Neuronal stem cell (in vitro differentiated cells): ENCODE measurements at regions not wholly inside any gene's neighbourhood (a gene's known extent, or its start where the extent isn't known, plus 50 kb on each side); places are given as distances from the start of the nearest gene placed in this dataset.
A peak's percentile ranks its signal among the peaks of the same experiment; 100 is the strongest.

ENCODE experiments used
- DNase-seq: peaks from one replicate; pipeline ENCODE4 v3.0.0-alpha.2; 2013; ENCODE audit warnings: low spot score
- H2AFZ ChIP-seq: one replicate; pipeline ENCODE4 v1.6.1; 2013; ENCODE audit warnings: mild to moderate bottlenecking, low read length, inconsistent platforms
- H2AK5ac ChIP-seq: 2 replicates; pipeline ENCODE4 v1.6.1; 2013; ENCODE audit warnings: low read depth, mild to moderate bottlenecking, inconsistent platforms, low read length, moderate library complexity, mixed read lengths
- H2BK120ac ChIP-seq: 2 replicates; pipeline ENCODE4 v1.6.1; 2013; ENCODE audit warnings: low read depth, mild to moderate bottlenecking, inconsistent platforms, low read length, moderate library complexity, mixed read lengths
- H2BK12ac ChIP-seq: one replicate; pipeline ENCODE4 v1.6.1; 2013; ENCODE audit warnings: low read length, inconsistent platforms
- H2BK15ac ChIP-seq: 2 replicates; pipeline ENCODE4 v1.6.1; 2013; ENCODE audit warnings: mild to moderate bottlenecking, low read length, inconsistent platforms, mixed read lengths
- H2BK5ac ChIP-seq: one replicate; pipeline ENCODE4 v1.6.1; 2013; ENCODE audit warnings: inconsistent platforms, mild to moderate bottlenecking, low read length, moderate library complexity
- H3K14ac ChIP-seq: one replicate; pipeline ENCODE4 v1.6.1; 2013; ENCODE audit warnings: low read length, inconsistent platforms
- H3K18ac ChIP-seq: 2 replicates; pipeline ENCODE4 v1.6.1; 2013; ENCODE audit warnings: low read length, inconsistent platforms
- H3K23ac ChIP-seq: 2 replicates; pipeline ENCODE4 v1.6.1; 2013; ENCODE audit warnings: low read depth, mild to moderate bottlenecking, mixed read lengths, low read length, inconsistent platforms; ENCODE audit not compliant: poor library complexity
- H3K27ac ChIP-seq: replicated peaks from 3 replicates; pipeline ENCODE4 v1.5.1; 2013; ENCODE audit warnings: low read length, inconsistent platforms
- H3K27me3 ChIP-seq, 3 experiments: 2 replicates each; pipeline ENCODE4 v1.6.1; 2013; ENCODE audit warnings: low read length in 3 of 3, mild to moderate bottlenecking in 2 of 3, inconsistent platforms in 1 of 3, low read depth in 1 of 3, mixed read lengths in 1 of 3, moderate library complexity in 1 of 3; ENCODE audit not compliant: control insufficient read depth in 3 of 3, insufficient read depth in 3 of 3
- H3K36me3 ChIP-seq, 2 donors: replicated peaks in 1 of 2; 2 replicates each; pipeline ENCODE4 v1.6.1; 2013; ENCODE audit warnings: low read length in 2 of 2; ENCODE audit not compliant: control insufficient read depth in 2 of 2, insufficient read depth in 2 of 2
- H3K4ac ChIP-seq: 2 replicates; pipeline ENCODE4 v1.6.1; 2013; ENCODE audit warnings: inconsistent platforms, mild to moderate bottlenecking, low read length, moderate library complexity
- H3K4me1 ChIP-seq, 2 donors: 1 replicate in 1 of 2; 2 replicates in 1 of 2; pipeline ENCODE4 v1.6.1; 2013; ENCODE audit warnings: low read length in 2 of 2, low read depth in 1 of 2; ENCODE audit not compliant: control insufficient read depth in 2 of 2, insufficient read depth in 1 of 2
- H3K4me2 ChIP-seq: one replicate; pipeline ENCODE4 v1.6.1; 2013; ENCODE audit warnings: mild to moderate bottlenecking, low read length, inconsistent platforms; ENCODE audit not compliant: insufficient read depth, poor library complexity, severe bottlenecking
- H3K4me3 ChIP-seq, 2 donors: 2 replicates each; pipeline ENCODE4 v1.5.1; 2013; ENCODE audit warnings: low read length in 2 of 2, mild to moderate bottlenecking in 2 of 2, inconsistent platforms in 1 of 2, moderate library complexity in 1 of 2
- H3K79me1 ChIP-seq: one replicate; pipeline ENCODE4 v1.6.1; 2013; ENCODE audit warnings: low read depth, mild to moderate bottlenecking, inconsistent platforms, low read length, moderate library complexity
- H3K9ac ChIP-seq: one replicate; pipeline ENCODE4 v1.6.1; 2013; ENCODE audit warnings: mild to moderate bottlenecking, low read depth, low read length, inconsistent platforms; ENCODE audit not compliant: poor library complexity
- H3K9me3 ChIP-seq, 2 donors: replicated peaks in 1 of 2; 2 replicates each; pipeline versions ENCODE3 to v1.6.1; 2013; ENCODE audit warnings: low read length in 2 of 2, mild to moderate bottlenecking in 2 of 2, inconsistent platforms in 1 of 2, low read depth in 1 of 2, mixed read lengths in 1 of 2, moderate library complexity in 1 of 2; ENCODE audit not compliant: control insufficient read depth in 2 of 2, insufficient read depth in 1 of 2
- H4K8ac ChIP-seq: one replicate; pipeline ENCODE4 v1.6.1; 2013; ENCODE audit warnings: low read depth, mild to moderate bottlenecking, inconsistent platforms, low read length, moderate library complexity
- H4K91ac ChIP-seq: one replicate; pipeline ENCODE4 v1.6.1; 2013; ENCODE audit warnings: low read length, low read depth, mild to moderate bottlenecking, inconsistent platforms; ENCODE audit not compliant: poor library complexity
- WGBS, 2 donors: extraction: QIAGEN DNeasy Blood & Tissue Kit; methylation state at CpG; one replicate each; pipeline ENCODE4 v1.1.7; 2013; ENCODE audit warnings: missing lambda C conversion rate in 2 of 2, mixed read lengths in 1 of 2; ENCODE audit not compliant: insufficient read length in 2 of 2, insufficient replicate concordance in 1 of 2; ENCODE audit errors: extremely low coverage in 2 of 2; 5-methylcytosine and 5-hydroxymethylcytosine counted together

DNA sequence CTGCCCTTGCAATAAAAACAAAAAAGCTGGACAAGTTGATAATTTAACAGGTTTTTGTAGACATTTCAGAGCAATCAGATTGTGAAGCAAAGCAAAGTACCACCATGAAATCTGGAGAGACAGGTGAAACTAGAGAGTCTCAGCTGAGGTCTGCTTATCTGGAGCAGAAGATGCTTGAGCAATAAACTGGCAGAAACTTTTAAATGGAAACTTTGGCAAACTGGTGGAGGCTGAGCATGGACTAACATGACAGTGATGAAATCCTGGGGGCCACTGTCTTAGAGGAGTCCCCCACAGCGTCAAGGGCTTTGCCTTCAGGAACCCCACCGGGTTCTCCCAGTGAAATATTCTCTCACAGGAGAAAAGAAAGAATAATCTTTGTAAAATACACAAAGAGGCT lies 416.3 kb upstream of the B3GALT2 start:
- H3K79me1 ChIP-seq: no peaks in the 10 kb centered on the region
- H3K9me3 ChIP-seq: no peaks in the 10 kb centered on the region
- peaks cover 0 to 8% of the 10 kb centered on the region in 2 donors for H3K4me1 ChIP-seq
- no peak overlapping the region for H4K8ac ChIP-seq
- no peak overlapping the region for H4K91ac ChIP-seq
- no peak overlapping the region for H3K4me3 ChIP-seq
- H2BK120ac ChIP-seq: no peak overlapping the region
- no CpG with 5 or more reads among the region's 2 CpGs for WGBS, 2 donors
- no peak overlapping the region for H3K9ac ChIP-seq
- H3K27ac ChIP-seq: no peak overlapping the region
- no peak overlapping the region for H2BK15ac ChIP-seq
- H3K23ac ChIP-seq: no peak overlapping the region
- H2BK12ac ChIP-seq: no peak overlapping the region
- H3K27me3 ChIP-seq: no peaks in the 10 kb centered on the region
- H3K36me3 ChIP-seq: no peaks in the 10 kb centered on the region
- no peak overlapping the region for H2AK5ac ChIP-seq
- DNase-seq: no peak
- H3K4me2 ChIP-seq: no peak overlapping the region
- no peak overlapping the region for H3K4ac ChIP-seq
- H2BK5ac ChIP-seq: no peak overlapping the region
- no peak overlapping the region for H3K14ac ChIP-seq
- H2AFZ ChIP-seq: peak overlapping the region; percentile 60
- H3K18ac ChIP-seq: no peak overlapping the region

DNA sequence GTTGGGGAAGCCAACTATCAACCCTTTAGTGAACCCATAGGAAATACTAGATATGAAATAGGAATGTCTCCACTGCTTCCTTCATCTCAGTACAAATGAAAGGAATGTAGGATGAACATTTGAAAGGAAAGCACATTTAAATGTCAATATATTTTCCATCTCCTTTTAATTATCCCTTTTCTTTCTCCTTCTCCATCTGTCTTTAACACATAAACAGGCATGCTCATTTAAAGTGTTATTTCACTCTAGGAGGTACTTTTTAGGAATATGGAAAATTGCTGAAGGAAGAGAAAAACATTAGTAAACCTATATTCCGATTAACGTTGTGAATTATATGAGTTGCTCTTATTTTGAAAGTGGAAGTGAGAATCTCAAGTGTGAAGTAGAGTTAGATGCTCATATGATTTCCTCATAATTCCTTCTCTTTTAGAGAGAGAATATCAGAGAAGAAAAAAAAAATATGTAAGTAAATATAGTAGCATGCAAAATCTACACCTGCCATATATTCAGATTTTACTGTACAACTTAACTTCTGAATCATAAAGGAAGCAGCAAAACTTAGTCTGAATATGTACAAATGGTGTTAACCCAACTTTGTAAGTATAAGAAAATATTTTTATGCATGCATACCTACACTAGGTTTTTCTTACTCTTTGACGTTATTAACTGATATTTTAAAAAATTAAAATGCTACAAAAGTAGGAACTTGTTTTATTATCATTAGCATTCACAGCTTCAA lies 406.9 kb upstream of the B3GALT2 start:
- Histone ChIP-seq H2BK15ac (no peak overlapping the region), H3K9me3 (no peaks in the 10 kb centered on the region), H3K14ac (no peak overlapping the region), H3K36me3 (no peaks in the 10 kb centered on the region), H2AFZ (peak overlapping the region; percentile 21), H2BK5ac (no peak overlapping the region), H3K4me1 (peaks cover 1 to 5% of the 10 kb centered on the region in 2 donors), H3K4me3 (no peak overlapping the region), H4K8ac (no peak overlapping the region), H2BK12ac (no peak overlapping the region), H2BK120ac (no peak overlapping the region), H3K27ac (no peak overlapping the region), H3K4ac (no peak overlapping the region), H3K79me1 (no peaks in the 10 kb centered on the region), H3K4me2 (no peak overlapping the region), H3K23ac (no peak overlapping the region), H2AK5ac (no peak overlapping the region), H4K91ac (no peak overlapping the region), H3K18ac (no peak overlapping the region), H3K9ac (no peak overlapping the region), H3K27me3 (no peaks in the 10 kb centered on the region)
- no CpG with 5 or more reads among the region's 3 CpGs for WGBS, 2 donors
- DNase-seq: no peak

DNA sequence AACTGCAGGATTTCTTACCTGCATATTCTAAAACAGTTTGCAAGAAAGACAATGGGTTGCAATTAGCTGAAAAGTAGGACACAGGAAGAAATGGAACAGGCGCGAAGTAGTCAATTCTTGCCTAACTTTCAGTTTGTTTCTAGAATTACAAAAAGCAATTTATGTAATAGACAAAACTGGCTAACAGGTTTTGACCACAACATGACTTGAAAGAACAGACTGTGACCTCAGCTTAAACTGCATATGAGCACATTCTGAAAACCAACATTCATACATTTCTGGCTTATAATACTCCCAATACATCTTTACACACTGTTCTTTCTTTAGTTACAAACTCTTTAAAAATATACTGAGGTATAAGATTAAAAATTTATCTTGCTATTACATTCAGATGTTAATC lies 405.9 kb upstream of the B3GALT2 start:
- Histone ChIP-seq H4K8ac (no peak overlapping the region), H2BK15ac (no peak overlapping the region), H3K27ac (no peak overlapping the region), H3K4me2 (no peak overlapping the region), H3K14ac (no peak overlapping the region), H3K18ac (no peak overlapping the region), H2BK5ac (no peak overlapping the region), H2AK5ac (no peak overlapping the region), H2AFZ (no peak overlapping the region), H3K27me3 (no peaks in the 10 kb centered on the region), H3K36me3 (no peaks in the 10 kb centered on the region), H3K23ac (no peak overlapping the region), H4K91ac (no peak overlapping the region), H3K4me3 (no peak overlapping the region), H2BK120ac (no peak overlapping the region), H3K9ac (no peak overlapping the region), H3K9me3 (no peaks in the 10 kb centered on the region), H3K4me1 (peaks cover 3 to 6% of the 10 kb centered on the region in 2 donors), H2BK12ac (no peak overlapping the region), H3K79me1 (no peaks in the 10 kb centered on the region), H3K4ac (no peak overlapping the region)
- no peak for DNase-seq
- WGBS, 2 donors: no CpG with 5 or more reads among the region's 2 CpGs

DNA sequence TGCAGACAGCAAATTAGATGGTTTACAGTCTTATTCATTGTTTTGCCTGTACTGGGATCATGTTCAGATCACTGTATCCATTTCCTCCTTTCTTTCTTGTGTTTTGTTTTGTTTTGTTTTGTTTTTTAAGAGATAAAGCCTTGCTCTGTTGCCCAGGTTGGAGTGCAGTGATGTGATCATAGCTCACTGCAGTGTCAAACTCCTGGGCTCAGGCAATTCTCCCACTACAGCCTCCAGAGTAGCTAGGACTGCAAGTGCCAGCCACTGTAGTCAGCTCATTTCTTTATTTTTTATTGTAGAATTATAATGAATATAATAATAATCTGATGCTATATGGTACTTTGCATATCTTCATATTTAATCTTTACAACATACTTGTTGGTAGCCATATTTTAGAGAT lies 403.7 kb upstream of the B3GALT2 start:
- H2BK12ac ChIP-seq: no peak overlapping the region
- H3K9me3 ChIP-seq: no peaks in the 10 kb centered on the region
- no peak overlapping the region for H3K4me2 ChIP-seq
- DNase-seq: no peak
- no peak overlapping the region for H3K4ac ChIP-seq
- H2AK5ac ChIP-seq: no peak overlapping the region
- H3K79me1 ChIP-seq: no peaks in the 10 kb centered on the region
- no peak overlapping the region for H4K91ac ChIP-seq
- no peak overlapping the region for H3K4me3 ChIP-seq
- no peak overlapping the region for H3K27ac ChIP-seq
- no peak overlapping the region for H2BK120ac ChIP-seq
- no peak overlapping the region for H3K14ac ChIP-seq
- peaks cover 3 to 6% of the 10 kb centered on the region in 2 donors for H3K4me1 ChIP-seq
- no peak overlapping the region for H4K8ac ChIP-seq
- no peak overlapping the region for H3K18ac ChIP-seq
- H2BK5ac ChIP-seq: no peak overlapping the region
- peak overlapping the region; percentile 71 for H2AFZ ChIP-seq
- H3K36me3 ChIP-seq: no peaks in the 10 kb centered on the region
- no peak overlapping the region for H3K23ac ChIP-seq
- no peaks in the 10 kb centered on the region for H3K27me3 ChIP-seq
- H3K9ac ChIP-seq: no peak overlapping the region
- no peak overlapping the region for H2BK15ac ChIP-seq
